Kidney (tissue), 13 donors: ENCODE measurements at regions not wholly inside any gene's neighbourhood (a gene's known extent, or its start where the extent isn't known, plus 50 kb on each side); places are given as distances from the start of the nearest gene placed in this dataset.
A peak's percentile ranks its signal among the peaks of the same experiment; 100 is the strongest.

Experiments used
- DNase-seq, 5 donors: peaks; one replicate each; pipeline ENCODE4 v3.0.0-alpha.2; 2013 to 2020
- FAIRE-seq: peaks from 2 replicates; lab custom pipeline; 2012; peaks lifted over from hg19 to GRCh38; lab: Jason Lieb, UNC
- H3K27ac ChIP-seq, 2 donors: one replicate each; pipeline ENCODE4 v1.7.0; 2013; ENCODE audit warnings: low read depth in 2 of 2, low read length in 2 of 2, inconsistent platforms in 1 of 2
- H3K27me3 ChIP-seq: one replicate; pipeline ENCODE4 v1.7.1; 2013; ENCODE audit warnings: low read length, inconsistent platforms; ENCODE audit not compliant: control insufficient read depth, insufficient read depth
- H3K36me3 ChIP-seq, 3 donors: one replicate each; pipeline versions ENCODE4 v1.7.0 to v1.7.1; 2013; ENCODE audit warnings: low read length in 3 of 3, control low read depth in 1 of 3, inconsistent platforms in 1 of 3; ENCODE audit not compliant: insufficient read depth in 3 of 3, control insufficient read depth in 2 of 3
- H3K4me1 ChIP-seq, 3 donors: one replicate each; pipeline versions ENCODE4 v1.7.0 to v1.7.1; 2013; ENCODE audit warnings: low read length in 3 of 3, inconsistent platforms in 1 of 3, low read depth in 1 of 3; ENCODE audit not compliant: control insufficient read depth in 2 of 3, insufficient read depth in 2 of 3
- H3K4me3 ChIP-seq, 3 donors: one replicate each; pipeline versions ENCODE4 v1.7.0 to v1.8.1; 2013; ENCODE audit warnings: low read length in 3 of 3, control low read depth in 1 of 3, inconsistent platforms in 1 of 3
- H3K9ac ChIP-seq, 3 donors: one replicate each; pipeline versions ENCODE4 v1.7.0 to v1.7.1; 2013; ENCODE audit warnings: low read length in 3 of 3, control low read depth in 1 of 3, inconsistent platforms in 1 of 3
- H3K9me3 ChIP-seq, 3 donors: one replicate each; pipeline versions ENCODE4 v1.7.0 to v1.7.1; 2013; ENCODE audit warnings: low read length in 3 of 3, control low read depth in 1 of 3, inconsistent platforms in 1 of 3; ENCODE audit not compliant: control insufficient read depth in 2 of 3, insufficient read depth in 1 of 3
- CTCF ChIP-seq: IDR thresholded peaks from 3 replicates; pipeline ENCODE4 v1.5.1; 2012; ENCODE audit warnings: mild to moderate bottlenecking, moderate library complexity, borderline replicate concordance; ENCODE audit not compliant: insufficient read depth; ENCODE audit errors: extremely low read depth
- intact Hi-C: fragments of 100-400 bp; cut with DNase I; formaldehyde crosslinking; loops from one replicate; pipeline ENCODE4 v1.11.1; 2022
- donor health status: control.
- donor health status: control.
- donor health status: control.
- donor health status: control.
- donor health status: control.
- donor health status: DM: yes; HTN: yes; CAD: no.
- donor health status: Normal renal cell carcinoma (clear cell type).

DNA sequence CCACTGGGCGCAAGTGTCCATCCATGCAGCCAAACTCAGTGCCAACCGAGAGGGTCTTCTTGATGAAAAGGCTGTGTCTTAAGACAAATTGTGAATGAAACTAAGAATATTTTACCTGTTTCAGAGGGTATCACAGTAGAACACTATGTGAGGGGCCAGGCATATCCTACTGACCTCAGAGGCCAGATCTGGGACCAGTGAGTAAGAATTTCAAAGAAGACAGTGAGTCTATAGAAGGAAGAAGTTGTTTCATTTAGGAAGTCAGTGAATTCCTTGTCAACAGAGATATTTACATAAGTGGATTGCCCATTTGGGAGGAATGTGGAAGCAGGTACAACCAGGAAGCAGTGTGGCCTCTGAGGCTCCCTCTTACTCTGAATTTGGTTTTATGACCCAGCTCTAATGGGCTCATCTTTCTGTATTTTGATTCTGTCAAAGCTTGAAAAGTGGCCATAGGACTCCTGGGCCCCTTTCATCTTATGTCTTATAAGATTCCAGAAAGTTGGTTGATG lies 137.4 kb downstream of the ZNF664 start:
- H3K4me3 ChIP-seq: no peak overlapping the region
- no peaks in the 10 kb centered on the region for H3K9me3 ChIP-seq
- no peak overlapping the region for H3K27ac ChIP-seq
- H3K27me3 ChIP-seq: no peaks in the 10 kb centered on the region
- no peak overlapping the region for H3K9ac ChIP-seq
- H3K36me3 ChIP-seq: no peaks in the 10 kb centered on the region
- no peak for DNase-seq
- intact Hi-C loops: no loop called here
- H3K4me1 ChIP-seq: no peaks in the 10 kb centered on the region
- TF ChIP-seq CTCF: no peak
- FAIRE-seq: no peak

DNA sequence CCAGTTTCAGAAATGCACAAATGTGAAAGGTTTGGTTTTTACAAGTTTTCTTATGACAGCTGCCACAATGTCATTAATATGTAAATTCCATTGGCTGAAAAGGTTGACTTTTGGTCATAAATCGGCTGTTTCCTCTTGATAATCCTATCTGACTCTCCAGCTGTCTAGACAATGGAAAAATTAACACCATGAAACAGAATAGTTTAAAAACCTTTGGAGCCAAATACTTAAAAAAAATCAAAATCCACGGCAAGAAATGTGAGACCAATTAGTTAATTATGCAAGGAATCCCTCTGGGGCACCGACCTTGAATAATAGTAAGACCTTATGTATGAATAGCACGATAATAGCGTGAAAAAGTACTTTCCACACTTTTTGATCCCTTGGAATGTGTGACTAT lies 138.0 kb downstream of the ZNF664 start:
- TF ChIP-seq CTCF: no peak
- FAIRE-seq: no peak

DNA sequence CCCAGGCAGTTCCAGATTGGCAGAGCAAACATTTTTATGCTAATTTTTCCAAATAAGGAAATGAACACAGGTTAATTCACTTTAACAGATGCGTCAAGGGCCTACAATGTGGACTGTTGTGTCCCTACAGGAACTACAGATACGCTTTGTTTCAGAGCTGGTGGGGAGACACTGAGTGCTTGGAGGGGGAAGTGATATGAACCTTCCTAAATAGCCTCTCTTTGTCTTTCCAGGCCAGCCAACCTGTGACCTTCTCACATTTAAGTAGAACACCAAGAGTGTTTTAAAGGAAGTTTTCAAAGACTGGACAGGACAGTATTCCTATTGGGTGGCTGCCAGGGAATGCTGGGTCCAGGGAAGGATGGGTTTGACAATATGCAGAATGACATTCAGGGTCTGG lies 141.3 kb downstream of the ZNF664 start:
- no peak overlapping the region for H3K4me3 ChIP-seq
- intact Hi-C loops: no loop called here
- no peak for TF ChIP-seq CTCF
- no peak overlapping the region for H3K27ac ChIP-seq
- no peaks in the 10 kb centered on the region for H3K9me3 ChIP-seq
- no peaks in the 10 kb centered on the region for H3K36me3 ChIP-seq
- H3K4me1 ChIP-seq: no peaks in the 10 kb centered on the region
- H3K27me3 ChIP-seq: no peaks in the 10 kb centered on the region
- no peak for FAIRE-seq
- no peak overlapping the region for H3K9ac ChIP-seq
- peak in 1 of 5 donors; percentile 22 for DNase-seq

More for the DNA sequence above, 138.0 kb downstream of the ZNF664 start:
- H3K4me3 ChIP-seq: no peak overlapping the region
- no peak for DNase-seq
- no peaks in the 10 kb centered on the region for H3K27me3 ChIP-seq
- H3K27ac ChIP-seq: no peak overlapping the region
- H3K36me3 ChIP-seq: no peaks in the 10 kb centered on the region
- no peaks in the 10 kb centered on the region for H3K9me3 ChIP-seq
- intact Hi-C loops: no loop called here
- no peak overlapping the region for H3K9ac ChIP-seq
- H3K4me1 ChIP-seq: no peaks in the 10 kb centered on the region

GRCh38 chr12:124115496-124115895 lies 142.5 kb downstream of the ZNF664 start:
- no peak for FAIRE-seq

More at GRCh38 chr12:124115496-124115895, 142.5 kb downstream of the ZNF664 start:
- Histone ChIP-seq H3K27me3 (no peaks in the 10 kb centered on the region), H3K27ac (no peak overlapping the region), H3K4me3 (no peak overlapping the region), H3K4me1 (no peaks in the 10 kb centered on the region), H3K9ac (no peak overlapping the region), H3K36me3 (no peaks in the 10 kb centered on the region), H3K9me3 (no peaks in the 10 kb centered on the region)
- no peak for DNase-seq
- no peak for TF ChIP-seq CTCF
- intact Hi-C loops: no loop called here
